Activated CD4-positive, alpha-beta memory T cell treated with anti-CD3 and anti-CD28 coated beads for 36 hours (primary cell): ENCODE measurements at regions not wholly inside any gene's neighbourhood (a gene's known extent, or its start where the extent isn't known, plus 50 kb on each side); places are given as distances from the start of the nearest gene placed in this dataset.

Experiments used
- CTCF ChIA-PET: fragments of 350-600 bp; sonication (Branson Sonifier 250); formaldehyde crosslinking; loops from one replicate; lab custom pipeline; 2021; ENCODE audit warnings: antibody characterized with exemption, inconsistent platforms; lab: Charles Lee
- POLR2A ChIA-PET: fragments of 350-600 bp; sonication (Branson Sonifier 250); formaldehyde crosslinking; loops from one replicate; lab custom pipeline; 2021; ENCODE audit warnings: antibody characterized with exemption; lab: Charles Lee
- DNase-seq: peaks from one replicate; pipeline ENCODE4 v3.0.0-alpha.2; 2020
- H3K27ac Mint-ChIP-seq: one replicate; pipeline ENCODE4 v1.8.0; 2021; ENCODE audit warnings: mixed read lengths
- H3K27me3 Mint-ChIP-seq: one replicate; pipeline ENCODE4 v1.8.0; 2021; ENCODE audit warnings: mixed read lengths
- H3K36me3 Mint-ChIP-seq: one replicate; pipeline ENCODE4 v1.8.0; 2021; ENCODE audit warnings: mixed read lengths
- H3K4me1 Mint-ChIP-seq: one replicate; pipeline ENCODE4 v1.8.0; 2021; ENCODE audit warnings: low read depth, mixed read lengths
- H3K4me3 Mint-ChIP-seq: one replicate; pipeline ENCODE4 v1.8.0; 2021; ENCODE audit warnings: mild to moderate bottlenecking, mixed read lengths
- H3K9me3 Mint-ChIP-seq: one replicate; pipeline ENCODE4 v1.8.0; 2021; ENCODE audit warnings: mixed read lengths
- intact Hi-C: fragments of 100-400 bp; cut with micrococcal nuclease; formaldehyde crosslinking; loops from one replicate; pipeline ENCODE4 v1.15.1; 2023

DNA sequence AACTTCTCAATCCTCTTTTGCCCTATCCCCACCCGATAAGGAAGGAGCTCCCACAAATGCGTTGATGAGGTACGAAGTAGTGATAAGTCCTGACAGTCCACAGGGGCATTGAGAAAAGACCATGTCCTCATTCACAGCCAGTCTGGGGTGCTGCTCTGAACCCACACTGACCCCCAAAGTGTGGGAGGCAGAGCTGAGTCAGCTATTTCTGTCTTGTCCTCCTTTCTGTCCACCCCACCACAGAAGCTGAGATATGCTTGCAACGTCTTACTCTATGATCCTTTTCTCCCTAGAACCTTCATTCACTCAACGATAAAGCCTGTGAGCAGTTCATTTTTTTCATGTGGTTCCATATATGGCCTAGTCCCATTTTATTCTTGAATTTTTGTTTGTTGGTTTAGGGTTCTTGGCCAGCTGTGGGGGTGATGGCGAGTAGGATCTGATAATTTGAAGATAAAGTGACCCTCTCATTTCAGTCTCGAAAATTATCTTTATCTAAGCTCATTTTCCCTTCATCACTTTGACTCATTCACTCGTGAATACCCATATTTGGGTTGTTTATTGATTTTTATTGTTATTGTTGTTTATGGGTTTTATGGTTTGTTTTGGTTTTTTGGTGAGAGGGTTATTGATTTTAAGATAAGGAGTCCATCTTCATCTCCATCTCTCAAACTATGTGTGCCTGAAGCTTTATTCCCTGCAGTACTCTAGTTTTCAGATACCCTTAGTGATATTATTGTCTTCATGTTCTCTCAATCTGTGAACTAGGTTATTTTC is 58.5 kb upstream of the ZNF366 start:
- no peaks in the 10 kb centered on the region for H3K9me3 Mint-ChIP-seq
- DNase-seq = no peak
- intact Hi-C loops = no loop called here
- H3K4me3 Mint-ChIP-seq = no peak overlapping the region
- CTCF ChIA-PET = no interaction called here
- H3K4me1 Mint-ChIP-seq = no peaks in the 10 kb centered on the region
- no peak overlapping the region for H3K27ac Mint-ChIP-seq
- no peaks in the 10 kb centered on the region for H3K36me3 Mint-ChIP-seq
- peaks cover 16% of the 10 kb centered on the region for H3K27me3 Mint-ChIP-seq
- POLR2A ChIA-PET = interaction anchor here (0.7 kb wide), 1 partner anchor 152 kb away, joined by 3 read pairs; no protein-coding TSS in a partner anchor

DNA sequence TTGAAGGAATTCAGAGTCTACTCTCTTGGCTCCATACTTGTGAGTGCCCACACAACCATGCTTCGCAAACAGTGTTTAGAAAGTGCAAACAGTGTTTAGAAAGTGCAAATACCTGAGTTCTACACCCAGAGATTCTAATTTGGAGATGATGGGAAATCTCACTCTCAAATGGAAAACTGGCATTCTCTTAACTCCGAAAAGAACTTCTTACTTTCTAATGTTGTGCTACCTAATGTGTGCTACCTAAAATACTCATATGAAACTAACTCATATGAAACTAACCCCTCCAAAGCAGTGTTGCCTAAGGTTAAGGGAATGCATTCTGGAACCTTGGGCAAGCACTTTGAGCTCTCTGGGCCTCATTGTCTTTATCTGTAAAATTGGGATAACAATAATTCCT is 55.5 kb upstream of the ZNF366 start:
- DNase-seq = no peak
- Mint-ChIP-seq H3K36me3 (no peaks in the 10 kb centered on the region), H3K4me3 (no peak overlapping the region), H3K27me3 (peaks cover 16% of the 10 kb centered on the region), H3K9me3 (no peaks in the 10 kb centered on the region), H3K4me1 (no peaks in the 10 kb centered on the region), H3K27ac (no peak overlapping the region)
- ChIA-PET POLR2A (no interaction called here), CTCF (no interaction called here)
- intact Hi-C loops = no loop called here

DNA sequence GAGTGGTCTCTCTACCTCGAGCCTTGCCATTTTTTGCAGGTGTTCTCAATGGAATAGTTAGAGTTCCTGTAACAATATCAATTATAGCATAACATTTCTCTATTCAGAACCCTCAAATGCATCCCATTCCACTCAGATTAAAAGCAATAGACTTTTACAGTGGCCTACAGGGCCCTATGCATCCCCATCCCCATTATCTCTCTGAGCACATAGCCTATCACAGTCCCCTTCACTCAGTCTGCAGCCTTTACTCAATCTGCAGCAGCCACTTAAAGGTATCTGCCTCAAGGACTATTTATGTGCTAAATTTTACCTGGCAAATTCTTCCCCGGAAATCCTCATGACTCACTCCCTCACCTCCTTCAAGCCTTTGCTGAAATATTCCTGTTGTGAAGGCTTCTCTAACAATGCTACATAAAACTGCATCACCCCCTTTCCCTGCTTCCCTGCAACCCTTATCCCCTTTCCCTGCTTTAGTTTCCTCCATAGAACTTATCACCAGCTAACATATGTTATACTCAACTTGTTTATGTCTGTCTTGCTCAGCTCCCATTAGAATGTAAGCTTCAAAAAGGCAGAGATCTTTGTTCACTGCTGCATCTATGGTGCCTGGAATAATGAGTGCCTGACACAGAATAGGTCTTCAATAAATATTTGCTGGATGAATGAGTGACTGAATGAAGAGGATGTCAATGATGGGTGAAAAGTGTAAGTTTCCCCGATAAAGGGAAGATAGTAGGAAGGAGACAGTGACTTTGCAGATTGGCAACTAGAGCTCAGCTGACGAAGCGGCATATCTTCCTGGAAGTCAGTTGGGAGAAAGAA is 54.1 kb upstream of the ZNF366 start:
- no peak for DNase-seq
- Mint-ChIP-seq H3K9me3 (no peaks in the 10 kb centered on the region), H3K36me3 (no peaks in the 10 kb centered on the region), H3K4me3 (no peak overlapping the region), H3K4me1 (peaks cover 8% of the 10 kb centered on the region), H3K27ac (no peak overlapping the region), H3K27me3 (peaks cover 24% of the 10 kb centered on the region)
- POLR2A ChIA-PET = no interaction called here
- intact Hi-C loops = no loop called here
- CTCF ChIA-PET = interaction anchor here (1.0 kb wide), 1 partner anchor 196 kb away, joined by 3 read pairs; no protein-coding TSS in a partner anchor

DNA sequence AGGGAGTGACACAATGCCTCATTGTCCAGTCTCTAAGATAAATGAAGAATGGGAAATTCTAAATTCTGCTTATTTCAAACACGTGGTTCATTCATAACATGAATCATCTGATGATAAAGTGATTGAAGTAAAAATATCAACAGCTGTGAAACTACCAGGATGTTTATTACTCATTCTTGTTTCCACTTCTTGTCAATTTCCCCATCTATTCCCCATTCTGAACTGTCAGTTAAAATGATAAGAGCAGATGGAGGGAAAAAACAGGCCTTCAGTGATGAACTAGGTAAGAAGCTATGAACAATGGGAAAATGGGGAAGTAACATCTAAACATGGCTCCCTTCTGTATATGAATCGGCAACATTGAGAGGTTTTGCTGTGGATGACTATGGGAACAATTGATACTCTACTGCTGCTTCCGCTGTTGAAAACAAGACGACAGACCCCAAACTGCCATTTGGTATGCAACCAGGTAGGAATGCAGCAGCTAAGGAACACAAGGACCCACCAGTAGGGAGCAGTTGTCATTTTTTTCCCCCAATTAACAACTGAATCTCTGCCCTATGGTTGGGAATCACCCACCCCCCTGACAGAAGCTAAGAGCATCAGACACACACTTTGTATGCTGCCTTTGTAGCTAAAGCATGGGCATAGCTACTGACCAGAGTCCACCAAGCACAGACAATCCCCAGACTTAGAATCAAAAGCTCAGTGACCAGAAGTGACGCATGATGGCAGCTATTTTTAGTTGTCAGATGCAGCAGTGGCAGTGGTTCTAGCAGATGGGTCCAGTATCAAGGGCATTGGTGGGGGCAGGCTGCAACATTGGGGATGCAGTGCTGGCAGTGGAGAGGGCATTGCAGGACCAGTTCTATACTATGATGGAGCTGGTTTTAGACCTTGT is 52.9 kb upstream of the ZNF366 start:
- ChIA-PET CTCF (interaction anchor here (0.6 to 1.0 kb wide), 2 partner anchors 72 to 194 kb away, joined by 3 read pairs; no protein-coding TSS in a partner anchor), POLR2A (no interaction called here)
- Mint-ChIP-seq H3K4me3 (no peak overlapping the region), H3K4me1 (peaks cover 13% of the 10 kb centered on the region), H3K9me3 (no peaks in the 10 kb centered on the region), H3K27ac (no peak overlapping the region), H3K27me3 (peaks cover 27% of the 10 kb centered on the region), H3K36me3 (no peaks in the 10 kb centered on the region)
- intact Hi-C loops = no loop called here
- no peak for DNase-seq

DNA sequence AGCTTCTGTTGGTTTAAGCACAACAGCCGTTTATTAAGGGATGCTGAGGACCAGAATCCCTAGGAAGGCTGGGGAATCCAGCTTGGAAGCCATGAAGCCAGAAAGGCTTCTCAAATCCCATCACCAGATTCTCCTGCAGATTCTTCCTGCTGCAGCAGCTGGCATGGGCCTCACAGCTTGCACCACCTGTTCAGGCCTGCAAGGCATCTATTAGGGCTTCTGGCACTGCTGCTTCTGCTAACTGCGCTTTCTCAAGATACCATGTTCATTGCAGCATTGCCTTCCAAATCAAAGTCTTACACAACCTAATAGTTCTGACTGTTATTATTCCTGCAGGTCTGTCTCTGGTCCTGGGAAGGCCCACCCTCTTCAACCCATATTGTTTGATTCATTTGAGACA is 51.2 kb upstream of the ZNF366 start:
- intact Hi-C loops = no loop called here
- Mint-ChIP-seq H3K9me3 (no peaks in the 10 kb centered on the region), H3K4me1 (peaks cover 13% of the 10 kb centered on the region), H3K4me3 (no peak overlapping the region), H3K27ac (no peak overlapping the region), H3K27me3 (peaks cover 36% of the 10 kb centered on the region), H3K36me3 (no peaks in the 10 kb centered on the region)
- no peak for DNase-seq
- CTCF ChIA-PET = no interaction called here
- POLR2A ChIA-PET = no interaction called here

DNA sequence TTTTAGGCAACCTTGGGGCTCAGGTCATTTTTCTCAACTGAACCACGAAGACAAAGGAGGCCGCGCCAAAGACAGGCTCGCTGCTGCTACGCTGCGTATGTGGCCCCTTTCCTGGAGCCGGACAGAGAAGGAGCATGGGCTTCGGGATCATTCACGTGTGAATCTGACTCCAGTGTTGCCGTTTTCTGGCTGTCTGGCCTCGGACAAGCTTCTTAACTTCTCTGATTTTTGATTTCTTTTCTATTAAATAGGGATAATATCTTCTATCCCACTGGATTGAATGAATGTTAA is 50.8 kb upstream of the ZNF366 start:
- Mint-ChIP-seq H3K4me3 (no peak overlapping the region), H3K4me1 (peaks cover 13% of the 10 kb centered on the region), H3K36me3 (no peaks in the 10 kb centered on the region), H3K27me3 (peaks cover 40% of the 10 kb centered on the region), H3K27ac (no peak overlapping the region), H3K9me3 (no peaks in the 10 kb centered on the region)
- ChIA-PET CTCF (interaction anchor here (1.0 kb wide), 1 partner anchor 260 kb away, joined by 3 read pairs; no protein-coding TSS in a partner anchor), POLR2A (no interaction called here)
- intact Hi-C loops = no loop called here
- DNase-seq = no peak

DNA sequence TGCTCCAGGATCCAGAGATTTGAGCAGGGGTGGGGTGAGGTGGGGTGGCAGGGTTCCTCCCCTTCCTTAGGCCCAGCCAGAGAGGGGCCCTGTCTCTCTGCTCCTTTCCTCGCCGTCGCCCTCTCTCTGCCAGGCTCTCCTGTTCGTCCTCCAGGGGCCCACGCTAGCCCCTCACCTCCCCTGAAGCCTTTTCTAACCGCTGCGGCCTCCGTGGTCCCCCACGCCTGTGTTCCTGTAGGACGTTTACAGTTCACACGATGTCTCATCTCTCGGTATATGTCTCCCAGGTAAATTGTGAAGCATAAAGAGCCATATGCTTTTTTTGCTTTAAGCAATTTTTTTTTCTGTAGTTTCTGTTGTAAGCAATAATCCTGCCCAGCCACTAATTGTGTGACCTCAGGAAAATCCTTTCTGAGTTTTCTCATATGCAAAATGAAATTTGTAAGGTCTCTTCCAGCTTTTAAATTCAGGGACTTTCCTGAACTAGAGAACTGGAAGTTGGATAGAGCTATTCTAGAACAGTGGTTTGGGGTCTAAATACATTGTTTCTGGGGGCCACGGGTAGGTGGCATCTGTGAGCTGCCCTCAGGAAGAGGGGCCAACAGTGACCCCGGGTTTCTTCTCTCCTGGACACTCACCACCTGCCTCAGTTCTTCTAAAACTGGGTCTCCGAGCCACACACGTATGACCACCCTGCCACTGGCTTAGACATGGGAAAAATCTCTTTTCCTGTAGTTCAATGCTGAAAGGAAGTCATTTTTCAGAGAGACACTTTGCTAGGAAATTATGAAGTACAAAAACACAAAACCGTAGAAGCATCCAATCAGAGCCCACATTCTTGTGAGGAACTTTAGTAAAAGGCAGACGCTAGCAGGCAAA is 50.2 kb upstream of the ZNF366 start:
- no peak for DNase-seq
- Mint-ChIP-seq H3K4me1 (peaks cover 13% of the 10 kb centered on the region), H3K27me3 (peaks cover 44% of the 10 kb centered on the region), H3K36me3 (no peaks in the 10 kb centered on the region), H3K27ac (no peak overlapping the region), H3K9me3 (no peaks in the 10 kb centered on the region), H3K4me3 (no peak overlapping the region)
- ChIA-PET POLR2A (no interaction called here), CTCF (interaction anchor here (1.0 kb wide), 1 partner anchor 260 kb away, joined by 3 read pairs; no protein-coding TSS in a partner anchor)
- intact Hi-C loops = no loop called here
